Uterus (tissue), 3 donors: ENCODE measurements at regions not wholly inside any gene's neighbourhood (a gene's known extent, or its start where the extent isn't known, plus 50 kb on each side); places are given as distances from the start of the nearest gene placed in this dataset.

ENCODE experiments used
- DNase-seq, 2 donors: peaks; one replicate each; pipeline ENCODE4 v3.0.0-alpha.2; 2019 to 2020
- H3K27ac ChIP-seq, 2 donors: fragments of 200-600 bp; sonication (generic); 1 replicate in 1 of 2; 2 replicates in 1 of 2; pipeline ENCODE4 v1.5.1; 2016 to 2018
- H3K27me3 ChIP-seq, 2 donors: fragments of 200-600 bp; sonication (generic); one replicate each; pipeline ENCODE4 v1.5.1; 2018 to 2019; ENCODE audit warnings: control low read depth in 1 of 2
- H3K36me3 ChIP-seq, 2 donors: fragments of 200-600 bp; sonication (generic); one replicate each; pipeline ENCODE4 v1.5.1; 2019; ENCODE audit warnings: control low read depth in 1 of 2
- H3K4me1 ChIP-seq, 2 donors: fragments of 200-600 bp; sonication (generic); one replicate each; pipeline ENCODE4 v1.5.1; 2018 to 2019; ENCODE audit warnings: control low read depth in 1 of 2
- H3K4me3 ChIP-seq, 2 donors: fragments of 200-600 bp; sonication (generic); 1 replicate in 1 of 2; 2 replicates in 1 of 2; pipeline ENCODE4 v1.5.1; 2018 to 2019; ENCODE audit warnings: mild to moderate bottlenecking in 1 of 2
- H3K9me3 ChIP-seq, 2 donors: fragments of 200-600 bp; sonication (generic); one replicate each; pipeline ENCODE4 v1.5.1; 2019; ENCODE audit warnings: control low read depth in 1 of 2
- POLR2A ChIP-seq, 2 donors: fragments of 450-650 bp; IDR thresholded peaks; one replicate each; pipeline ENCODE4 v1.6.1; 2016; ENCODE audit warnings: antibody characterized with exemption in 2 of 2, mild to moderate bottlenecking in 1 of 2, moderate library complexity in 1 of 2
- intact Hi-C: fragments of 100-400 bp; cut with DNase I; formaldehyde crosslinking; loops from one replicate; pipeline ENCODE4 v1.15.1; 2023; ENCODE audit warnings: low total_unique reads
- TF ChIP-seq, protein P1 (sequence below), 4 experiments: fragments of 200-600 bp in 2 of 4; fragments of 450-650 bp in 2 of 4; sonication (generic) in 2 of 4; IDR thresholded peaks; one replicate each; pipeline ENCODE4 v1.5.1; 2016 to 2019; ENCODE audit warnings: antibody characterized with exemption in 4 of 4, mild to moderate bottlenecking in 2 of 4, moderate library complexity in 1 of 4
- donor health status: DM: yes; HTN: yes; CAD: no.

GRCh38 chr1:95431235-95431634 lies 197.2 kb downstream of the RWDD3 start:
- Histone ChIP-seq H3K4me3 (no peak overlapping the region), H3K4me1 (no peaks in the 10 kb centered on the region), H3K27ac (no peak overlapping the region), H3K9me3 (no peaks in the 10 kb centered on the region), H3K27me3 (no peaks in the 10 kb centered on the region), H3K36me3 (no peaks in the 10 kb centered on the region)
- DNase-seq = no peak
- intact Hi-C loops = no loop called here
- TF ChIP-seq, protein P1, sequence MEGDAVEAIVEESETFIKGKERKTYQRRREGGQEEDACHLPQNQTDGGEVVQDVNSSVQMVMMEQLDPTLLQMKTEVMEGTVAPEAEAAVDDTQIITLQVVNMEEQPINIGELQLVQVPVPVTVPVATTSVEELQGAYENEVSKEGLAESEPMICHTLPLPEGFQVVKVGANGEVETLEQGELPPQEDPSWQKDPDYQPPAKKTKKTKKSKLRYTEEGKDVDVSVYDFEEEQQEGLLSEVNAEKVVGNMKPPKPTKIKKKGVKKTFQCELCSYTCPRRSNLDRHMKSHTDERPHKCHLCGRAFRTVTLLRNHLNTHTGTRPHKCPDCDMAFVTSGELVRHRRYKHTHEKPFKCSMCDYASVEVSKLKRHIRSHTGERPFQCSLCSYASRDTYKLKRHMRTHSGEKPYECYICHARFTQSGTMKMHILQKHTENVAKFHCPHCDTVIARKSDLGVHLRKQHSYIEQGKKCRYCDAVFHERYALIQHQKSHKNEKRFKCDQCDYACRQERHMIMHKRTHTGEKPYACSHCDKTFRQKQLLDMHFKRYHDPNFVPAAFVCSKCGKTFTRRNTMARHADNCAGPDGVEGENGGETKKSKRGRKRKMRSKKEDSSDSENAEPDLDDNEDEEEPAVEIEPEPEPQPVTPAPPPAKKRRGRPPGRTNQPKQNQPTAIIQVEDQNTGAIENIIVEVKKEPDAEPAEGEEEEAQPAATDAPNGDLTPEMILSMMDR (IDR thresholded peaks at IDR 0.05) = no peak
- TF ChIP-seq POLR2A (IDR thresholded peaks at IDR 0.05) = no peak

DNA sequence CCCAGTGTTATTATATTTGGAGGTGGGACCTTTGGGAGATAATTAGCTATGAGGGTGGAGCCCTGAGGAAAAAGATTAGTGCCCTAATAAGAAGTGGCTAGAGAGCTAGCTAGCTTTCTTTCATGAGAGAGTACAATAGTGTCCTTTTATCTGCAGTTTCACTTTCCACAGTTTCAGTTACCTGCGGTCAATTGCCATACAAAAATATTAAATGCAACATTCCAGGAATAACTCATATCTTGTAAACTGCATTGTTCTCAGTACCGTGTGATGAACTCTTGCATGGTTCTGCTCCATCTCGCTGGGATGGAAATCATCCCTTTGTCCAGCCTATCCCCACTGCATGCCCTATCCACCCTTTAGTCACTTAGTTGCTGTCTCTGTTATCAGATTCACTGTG lies 201.6 kb downstream of the RWDD3 start:
- intact Hi-C loops = no loop called here
- no peaks in the 10 kb centered on the region for H3K9me3 ChIP-seq
- no peaks in the 10 kb centered on the region for H3K36me3 ChIP-seq
- no peak overlapping the region for H3K4me3 ChIP-seq
- H3K27me3 ChIP-seq = no peaks in the 10 kb centered on the region
- no peak for TF ChIP-seq POLR2A (IDR thresholded peaks at IDR 0.05)
- TF ChIP-seq, protein P1 (IDR thresholded peaks at IDR 0.05) = no peak
- no peak for DNase-seq
- no peak overlapping the region for H3K27ac ChIP-seq
- H3K4me1 ChIP-seq = no peaks in the 10 kb centered on the region

GRCh38 chr1:95437011-95437410 lies 203.0 kb downstream of the RWDD3 start:
- H3K36me3 ChIP-seq = no peaks in the 10 kb centered on the region
- no peak overlapping the region for H3K4me3 ChIP-seq
- H3K9me3 ChIP-seq = no peaks in the 10 kb centered on the region
- H3K27ac ChIP-seq = no peak overlapping the region
- intact Hi-C loops = no loop called here
- TF ChIP-seq, protein P1 (IDR thresholded peaks at IDR 0.05) = no peak
- TF ChIP-seq POLR2A (IDR thresholded peaks at IDR 0.05) = no peak
- no peak for DNase-seq
- H3K27me3 ChIP-seq = no peaks in the 10 kb centered on the region
- H3K4me1 ChIP-seq = no peaks in the 10 kb centered on the region

- intact Hi-C loops = no loop called here
- no peaks in the 10 kb centered on the region for H3K27me3 ChIP-seq
- TF ChIP-seq POLR2A (IDR thresholded peaks at IDR 0.05) = no peak
- TF ChIP-seq, protein P1 (IDR thresholded peaks at IDR 0.05) = no peak
Observed at GRCh38 chr1:95437781-95438180, 203.8 kb downstream of the RWDD3 start.

GRCh38 chr1:95438218-95438948 lies 204.4 kb downstream of the RWDD3 start:
- intact Hi-C loops = no loop called here
- no peaks in the 10 kb centered on the region for H3K9me3 ChIP-seq

More at GRCh38 chr1:95437781-95438180, 203.8 kb downstream of the RWDD3 start:
- Histone ChIP-seq H3K27ac (no peak overlapping the region), H3K4me1 (no peaks in the 10 kb centered on the region), H3K4me3 (no peak overlapping the region), H3K9me3 (no peaks in the 10 kb centered on the region), H3K36me3 (no peaks in the 10 kb centered on the region)
- no peak for DNase-seq

More at GRCh38 chr1:95438218-95438948, 204.4 kb downstream of the RWDD3 start:
- DNase-seq = no peak
- Histone ChIP-seq H3K4me1 (no peaks in the 10 kb centered on the region), H3K4me3 (no peak overlapping the region), H3K36me3 (no peaks in the 10 kb centered on the region), H3K27ac (no peak overlapping the region), H3K27me3 (no peaks in the 10 kb centered on the region)
- TF ChIP-seq, protein P1 (IDR thresholded peaks at IDR 0.05) = no peak
